ENCODE measurements at regions not wholly inside any gene's neighbourhood (a gene's known extent, or its start where the extent isn't known, plus 50 kb on each side); places are given as distances from the start of the nearest gene placed in this dataset.
A peak's percentile ranks its signal among the peaks of the same experiment; 100 is the strongest.

DNA sequence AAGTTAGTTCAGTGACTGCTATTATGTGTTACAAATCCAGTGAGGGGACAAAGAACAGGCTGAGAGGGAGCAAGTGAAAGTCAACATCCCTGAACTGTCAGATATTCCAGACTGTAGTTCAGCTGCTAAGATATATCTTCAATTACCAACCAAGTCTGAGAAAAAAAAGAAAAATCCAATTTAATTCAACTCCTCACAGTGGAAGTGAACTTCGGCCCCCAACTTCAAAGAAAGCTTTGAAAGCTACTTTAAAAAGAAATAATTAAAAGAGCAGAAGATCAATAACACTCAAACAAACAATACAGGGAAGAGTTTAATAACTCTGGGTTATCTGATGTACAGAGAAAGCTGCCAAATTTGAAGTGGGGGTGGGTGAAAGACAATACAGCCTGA lies 174.0 kb downstream of the SERPINI1 start:
- Mint-ChIP-seq H3K9me3 (no peaks in the 10 kb centered on the region), H3K27ac (no peak overlapping the region), H3K27me3 (peaks cover 10% of the 10 kb centered on the region), H3K4me3 (no peak overlapping the region), H3K4me1 (ENCODE audit: low read depth) (no peaks in the 10 kb centered on the region), H3K36me3 (ENCODE audit: low read depth) (no peaks in the 10 kb centered on the region)

DNA sequence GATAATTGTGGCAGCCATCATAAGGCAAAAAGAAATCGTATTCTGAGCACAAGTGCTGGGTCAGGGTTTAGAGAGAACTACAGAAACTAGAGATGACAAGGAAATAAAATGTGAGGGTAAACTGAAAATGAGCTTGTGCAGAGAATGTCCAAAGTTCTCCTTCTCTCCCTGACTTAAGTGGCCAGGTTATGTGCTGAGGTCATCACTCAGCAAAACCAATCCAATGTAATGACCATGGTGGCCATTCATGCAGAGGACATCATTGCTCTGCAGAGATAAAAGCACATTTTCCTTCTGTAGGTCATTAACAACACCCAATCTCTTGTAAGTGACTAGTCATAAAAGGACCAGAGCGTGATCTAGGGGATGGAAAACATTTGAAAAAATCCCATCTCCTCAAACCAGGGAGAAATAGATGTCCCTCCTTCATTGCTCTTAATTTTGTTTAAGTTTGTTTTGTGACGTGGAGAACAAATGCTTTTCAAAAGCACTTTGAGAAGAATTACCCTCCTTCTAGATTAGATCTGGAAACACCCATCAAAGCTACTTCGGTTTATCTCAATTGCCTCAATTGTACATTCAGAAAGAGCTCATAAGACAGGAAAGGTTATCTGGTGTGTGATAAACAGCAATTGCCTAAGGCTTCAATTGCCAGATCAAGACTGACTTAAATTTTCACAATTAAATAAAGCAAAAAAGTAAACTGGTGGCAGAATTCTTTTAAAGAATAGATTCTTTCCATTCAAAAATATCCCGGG lies 173.4 kb downstream of the SERPINI1 start:
- no peaks in the 10 kb centered on the region for H3K4me1 Mint-ChIP-seq (ENCODE audit: low read depth)
- H3K27ac Mint-ChIP-seq, result no peak overlapping the region
- no peaks in the 10 kb centered on the region for H3K36me3 Mint-ChIP-seq (ENCODE audit: low read depth)
- no peak overlapping the region for H3K4me3 Mint-ChIP-seq
- H3K27me3 Mint-ChIP-seq, result peaks cover 12% of the 10 kb centered on the region
- no peaks in the 10 kb centered on the region for H3K9me3 Mint-ChIP-seq

DNA sequence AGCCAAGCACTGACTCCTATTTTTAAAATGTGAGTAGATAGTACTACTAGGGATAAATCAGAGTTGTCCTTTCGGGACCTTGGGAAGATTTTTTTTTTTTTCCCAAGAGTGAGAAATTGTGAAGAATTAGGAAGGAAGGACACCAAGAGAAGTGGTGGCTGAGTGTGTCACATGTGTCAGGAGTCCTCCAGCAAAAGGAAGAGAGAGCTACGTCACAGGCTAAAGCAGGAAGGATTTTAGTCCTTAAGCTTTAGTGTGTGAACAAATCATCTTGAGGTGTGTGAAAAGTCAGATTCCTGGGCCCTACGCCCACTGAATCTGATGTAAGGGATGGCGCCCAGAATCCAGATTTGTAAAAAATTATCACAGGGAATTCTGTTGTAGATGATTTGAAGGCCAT lies 172.7 kb downstream of the SERPINI1 start:
- Mint-ChIP-seq H3K4me3 (no peak overlapping the region), H3K4me1 (ENCODE audit: low read depth) (no peaks in the 10 kb centered on the region), H3K27me3 (peaks cover 17% of the 10 kb centered on the region), H3K36me3 (ENCODE audit: low read depth) (no peaks in the 10 kb centered on the region), H3K9me3 (no peaks in the 10 kb centered on the region), H3K27ac (no peak overlapping the region)

DNA sequence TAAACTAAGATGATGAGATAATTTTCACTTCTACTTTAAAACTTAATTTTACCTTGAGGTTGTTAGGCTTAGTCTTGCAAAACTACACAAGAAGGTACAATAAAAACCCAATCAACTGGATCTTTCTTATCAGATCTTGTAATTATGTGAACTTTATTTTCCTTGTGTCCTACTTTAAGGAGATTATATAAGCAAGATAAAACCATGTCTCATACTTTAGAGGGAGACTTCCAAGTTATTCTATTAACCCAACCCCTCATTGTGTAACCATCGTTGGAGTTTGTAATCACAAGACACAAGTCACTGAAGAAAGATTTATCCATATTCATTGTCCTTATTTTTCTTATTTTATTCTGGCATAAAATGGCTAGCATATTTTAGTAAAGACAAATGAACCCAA lies 165.6 kb downstream of the SERPINI1 start:
- no peak overlapping the region for H3K27ac Mint-ChIP-seq
- H3K36me3 Mint-ChIP-seq (ENCODE audit: low read depth), result no peaks in the 10 kb centered on the region
- H3K4me1 Mint-ChIP-seq (ENCODE audit: low read depth), result no peaks in the 10 kb centered on the region
- H3K4me3 Mint-ChIP-seq, result no peak overlapping the region
- H3K9me3 Mint-ChIP-seq, result no peaks in the 10 kb centered on the region
- H3K27me3 Mint-ChIP-seq, result peaks cover 11% of the 10 kb centered on the region

- Mint-ChIP-seq H3K36me3 (ENCODE audit: low read depth) (no peaks in the 10 kb centered on the region), H3K4me3 (no peak overlapping the region), H3K9me3 (no peaks in the 10 kb centered on the region), H3K4me1 (ENCODE audit: low read depth) (no peaks in the 10 kb centered on the region), H3K27ac (no peak overlapping the region), H3K27me3 (peaks cover 11% of the 10 kb centered on the region)
Observed at GRCh38 chr3:167899093-167899492, 163.6 kb downstream of the SERPINI1 start.

GRCh38 chr3:167898091-167898490 lies 162.6 kb downstream of the SERPINI1 start:
- H3K4me1 Mint-ChIP-seq (ENCODE audit: low read depth), result no peaks in the 10 kb centered on the region
- H3K27me3 Mint-ChIP-seq, result peaks cover 4% of the 10 kb centered on the region
- H3K9me3 Mint-ChIP-seq, result no peaks in the 10 kb centered on the region
- H3K4me3 Mint-ChIP-seq, result no peak overlapping the region
- H3K36me3 Mint-ChIP-seq (ENCODE audit: low read depth), result no peaks in the 10 kb centered on the region
- H3K27ac Mint-ChIP-seq, result no peak overlapping the region

DNA sequence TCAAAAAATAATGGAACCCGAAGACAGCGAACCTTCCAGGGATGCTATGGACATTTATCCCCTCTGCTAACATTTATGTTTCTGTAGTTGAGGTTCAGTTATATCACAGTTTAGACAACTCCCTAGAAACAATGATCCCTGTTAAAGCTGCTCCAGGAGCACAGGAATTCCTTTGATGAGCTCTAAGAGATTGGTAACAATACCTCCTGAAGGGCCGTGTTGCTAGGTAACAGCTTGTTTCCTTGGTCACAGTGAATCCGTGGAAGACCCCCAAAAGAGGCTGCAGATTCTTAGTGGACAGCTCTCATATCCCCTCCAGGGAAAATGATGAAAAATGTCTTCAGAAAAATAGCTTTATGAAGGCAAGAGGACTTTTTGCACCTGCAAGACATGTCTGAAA lies 160.2 kb downstream of the SERPINI1 start:
- H3K27me3 Mint-ChIP-seq, result no peaks in the 10 kb centered on the region
- H3K27ac Mint-ChIP-seq, result no peak overlapping the region
- no peaks in the 10 kb centered on the region for H3K9me3 Mint-ChIP-seq
- no peaks in the 10 kb centered on the region for H3K36me3 Mint-ChIP-seq (ENCODE audit: low read depth)
- H3K4me1 Mint-ChIP-seq (ENCODE audit: low read depth), result no peaks in the 10 kb centered on the region
- no peak overlapping the region for H3K4me3 Mint-ChIP-seq

GRCh38 chr3:167895178-167895577 lies 159.7 kb downstream of the SERPINI1 start:
- no peaks in the 10 kb centered on the region for H3K9me3 Mint-ChIP-seq

GRCh38 chr3:167892205-167892604 lies 156.7 kb downstream of the SERPINI1 start:
- H3K4me1 Mint-ChIP-seq (ENCODE audit: low read depth), result no peaks in the 10 kb centered on the region
- H3K4me3 Mint-ChIP-seq, result no peak overlapping the region
- no peaks in the 10 kb centered on the region for H3K9me3 Mint-ChIP-seq
- H3K36me3 Mint-ChIP-seq (ENCODE audit: low read depth), result no peaks in the 10 kb centered on the region
- no peaks in the 10 kb centered on the region for H3K27me3 Mint-ChIP-seq
- no peak overlapping the region for H3K27ac Mint-ChIP-seq

More at GRCh38 chr3:167895178-167895577, 159.7 kb downstream of the SERPINI1 start:
- Mint-ChIP-seq H3K4me3 (no peak overlapping the region), H3K27ac (no peak overlapping the region), H3K36me3 (ENCODE audit: low read depth) (no peaks in the 10 kb centered on the region), H3K27me3 (no peaks in the 10 kb centered on the region), H3K4me1 (ENCODE audit: low read depth) (no peaks in the 10 kb centered on the region)

DNA sequence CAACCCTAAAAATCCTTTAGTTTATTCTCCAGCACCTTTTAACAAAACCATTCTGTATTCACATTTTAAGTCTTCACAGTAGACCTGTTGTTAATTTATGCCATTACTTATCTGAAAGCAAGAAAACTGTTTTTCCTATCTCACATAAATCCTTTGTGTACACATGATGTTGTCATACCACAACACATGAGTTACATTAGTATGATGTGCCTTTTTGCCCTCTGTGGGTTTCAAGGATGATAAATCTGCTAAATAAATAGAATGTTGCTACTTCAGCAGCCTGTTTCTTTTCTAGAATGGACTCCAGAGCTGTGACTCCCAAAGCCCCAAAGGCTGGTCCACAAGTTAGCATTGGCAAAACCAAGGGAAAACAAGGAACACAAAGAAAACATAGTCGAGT lies 151.6 kb downstream of the SERPINI1 start:
- H3K27me3 Mint-ChIP-seq, result peaks cover 6% of the 10 kb centered on the region
- H3K27ac Mint-ChIP-seq, result no peak overlapping the region
- no peaks in the 10 kb centered on the region for H3K36me3 Mint-ChIP-seq (ENCODE audit: low read depth)
- H3K4me3 Mint-ChIP-seq, result no peak overlapping the region
- H3K4me1 Mint-ChIP-seq (ENCODE audit: low read depth), result no peaks in the 10 kb centered on the region
- H3K9me3 Mint-ChIP-seq, result no peaks in the 10 kb centered on the region

DNA sequence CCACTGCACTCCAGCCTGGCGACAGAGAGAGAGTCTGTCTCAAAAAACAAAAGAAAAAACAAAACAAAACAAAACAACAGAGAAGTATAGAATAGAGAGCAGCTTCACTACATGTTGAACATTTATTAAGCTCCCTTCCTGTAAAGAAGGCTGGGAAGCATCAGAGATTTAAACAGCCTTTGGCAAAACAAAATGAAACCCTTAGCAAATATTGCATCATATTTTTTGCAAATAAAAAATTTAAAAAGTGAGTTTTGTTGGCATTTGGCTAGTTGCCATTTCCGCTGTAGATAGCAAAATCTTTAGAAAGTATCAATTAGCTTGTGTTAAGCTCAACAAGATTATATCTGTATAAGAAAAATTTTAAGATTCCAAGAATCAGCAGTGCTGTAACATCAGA lies 151.2 kb downstream of the SERPINI1 start:
- H3K36me3 Mint-ChIP-seq (ENCODE audit: low read depth), result no peaks in the 10 kb centered on the region
- H3K4me3 Mint-ChIP-seq, result no peak overlapping the region
- H3K4me1 Mint-ChIP-seq (ENCODE audit: low read depth), result no peaks in the 10 kb centered on the region
- peak overlapping the region; percentile 72 for H3K27ac Mint-ChIP-seq
- no peaks in the 10 kb centered on the region for H3K9me3 Mint-ChIP-seq
- H3K27me3 Mint-ChIP-seq, result peaks cover 6% of the 10 kb centered on the region

GRCh38 chr3:167885277-167885676 lies 149.8 kb downstream of the SERPINI1 start:
- H3K27ac Mint-ChIP-seq, result no peak overlapping the region

GRCh38 chr3:167884481-167884880 lies 149.0 kb downstream of the SERPINI1 start:
- Mint-ChIP-seq H3K9me3 (no peaks in the 10 kb centered on the region), H3K36me3 (ENCODE audit: low read depth) (no peaks in the 10 kb centered on the region), H3K27me3 (peaks cover 6% of the 10 kb centered on the region), H3K4me3 (no peak overlapping the region), H3K4me1 (ENCODE audit: low read depth) (no peaks in the 10 kb centered on the region), H3K27ac (no peak overlapping the region)

More at GRCh38 chr3:167885277-167885676, 149.8 kb downstream of the SERPINI1 start:
- H3K4me3 Mint-ChIP-seq, result no peak overlapping the region
- no peaks in the 10 kb centered on the region for H3K9me3 Mint-ChIP-seq
- peaks cover 6% of the 10 kb centered on the region for H3K27me3 Mint-ChIP-seq
- no peaks in the 10 kb centered on the region for H3K4me1 Mint-ChIP-seq (ENCODE audit: low read depth)
- no peaks in the 10 kb centered on the region for H3K36me3 Mint-ChIP-seq (ENCODE audit: low read depth)

- Mint-ChIP-seq H3K27ac (no peak overlapping the region), H3K27me3 (peaks cover 10% of the 10 kb centered on the region), H3K36me3 (ENCODE audit: low read depth) (no peaks in the 10 kb centered on the region), H3K4me3 (no peak overlapping the region), H3K4me1 (ENCODE audit: low read depth) (no peaks in the 10 kb centered on the region), H3K9me3 (no peaks in the 10 kb centered on the region)
Observed at GRCh38 chr3:167883452-167883851, 147.9 kb downstream of the SERPINI1 start.

DNA sequence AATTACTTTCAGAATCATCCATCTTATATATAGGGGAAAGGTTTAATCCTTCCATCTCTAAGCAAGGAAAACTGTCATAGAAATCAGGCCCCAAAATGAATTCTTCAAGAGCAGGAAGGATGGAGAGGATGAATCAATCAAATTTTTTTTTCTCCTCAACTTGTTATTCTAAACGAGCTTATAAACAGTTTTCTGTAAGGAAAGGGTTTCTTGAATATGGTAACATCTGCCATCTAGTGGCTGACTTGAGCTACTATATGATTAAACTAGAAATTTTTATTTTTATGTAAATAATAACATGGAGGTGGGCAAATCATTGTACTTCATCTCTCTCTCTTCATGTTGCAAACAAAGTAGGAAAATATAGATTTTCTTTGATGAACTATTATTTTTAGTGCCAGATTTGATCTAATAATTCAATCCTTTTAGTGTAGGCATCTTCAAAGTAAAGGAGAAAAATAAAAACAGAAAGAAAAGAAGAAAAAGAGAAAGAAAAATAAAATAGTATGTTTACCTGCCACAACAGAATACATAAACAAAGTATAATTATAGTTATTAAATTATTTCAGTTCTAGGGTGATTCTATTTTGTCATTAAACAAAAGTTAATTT lies 146.6 kb downstream of the SERPINI1 start:
- Mint-ChIP-seq H3K27me3 (peaks cover 15% of the 10 kb centered on the region), H3K27ac (no peak overlapping the region), H3K9me3 (no peaks in the 10 kb centered on the region), H3K4me1 (ENCODE audit: low read depth) (no peaks in the 10 kb centered on the region), H3K4me3 (no peak overlapping the region), H3K36me3 (ENCODE audit: low read depth) (no peaks in the 10 kb centered on the region)

GRCh38 chr3:167880183-167880582 lies 144.7 kb downstream of the SERPINI1 start:
- Mint-ChIP-seq H3K9me3 (no peaks in the 10 kb centered on the region), H3K4me1 (ENCODE audit: low read depth) (no peaks in the 10 kb centered on the region), H3K27me3 (peaks cover 20% of the 10 kb centered on the region), H3K36me3 (ENCODE audit: low read depth) (no peaks in the 10 kb centered on the region), H3K4me3 (no peak overlapping the region), H3K27ac (no peak overlapping the region)

Data from stimulated activated naive CD8-positive, alpha-beta T cell treated with anti-CD3 and anti-CD28 coated beads, Interleukin-15, Interleukin-2, amounts not matched to agents 100 ng/mL and 50 ng/mL, for 24 hours (primary cell).